ENCODE measurements at regions not wholly inside any gene's neighbourhood (a gene's known extent, or its start where the extent isn't known, plus 50 kb on each side); places are given as distances from the start of the nearest gene placed in this dataset.

GRCh38 chr2:19733390-19733789 is 168.4 kb downstream of the TTC32 start:
- 67 to 79% (median 73%) methylated on average over 4 of the region's 4 CpGs for WGBS, 3 donors
- no peak for DNase-seq
- TF ChIP-seq CTCF (IDR thresholded peaks at IDR 0.05) = no peak
- TF ChIP-seq POLR2A (IDR thresholded peaks at IDR 0.05) = no peak
- no peak for TF ChIP-seq EP300 (IDR thresholded peaks at IDR 0.05)
- H3K27me3 ChIP-seq = no peaks in the 10 kb centered on the region
- no peaks in the 10 kb centered on the region for H3K9me3 ChIP-seq
- H3K36me3 ChIP-seq = no peaks in the 10 kb centered on the region
- H3K27ac ChIP-seq = no peak overlapping the region
- H3K4me1 ChIP-seq (ENCODE audit: insufficient read depth) = peaks cover 3% of the 10 kb centered on the region
- intact Hi-C loops (cut with DNase I) = no loop called here
- H3K4me3 ChIP-seq = no peak overlapping the region

GRCh38 chr2:19732255-19732654 is 169.5 kb downstream of the TTC32 start:
- intact Hi-C loops (cut with DNase I) = no loop called here
- H3K27ac ChIP-seq = no peak overlapping the region
- no peak for TF ChIP-seq EP300 (IDR thresholded peaks at IDR 0.05)
- no peak for TF ChIP-seq POLR2A (IDR thresholded peaks at IDR 0.05)
- no peak for TF ChIP-seq CTCF (IDR thresholded peaks at IDR 0.05)
- H3K9me3 ChIP-seq = no peaks in the 10 kb centered on the region
- no peaks in the 10 kb centered on the region for H3K36me3 ChIP-seq
- H3K4me1 ChIP-seq (ENCODE audit: insufficient read depth) = peaks cover 3% of the 10 kb centered on the region
- no peak for DNase-seq
- H3K27me3 ChIP-seq = no peaks in the 10 kb centered on the region
- H3K4me3 ChIP-seq = no peak overlapping the region
- 95 to 100% (median 95%) methylated on average over 2 of the region's 2 CpGs for WGBS, 3 donors

GRCh38 chr2:19731515-19731914 is 170.3 kb downstream of the TTC32 start:
- no peak overlapping the region for H3K27ac ChIP-seq
- no peak overlapping the region for H3K4me3 ChIP-seq
- intact Hi-C loops (cut with DNase I) = no loop called here
- DNase-seq = no peak
- no peaks in the 10 kb centered on the region for H3K9me3 ChIP-seq
- WGBS, 3 donors = 94 to 100% (median 97%) methylated on average over 2 of the region's 2 CpGs
- TF ChIP-seq CTCF (IDR thresholded peaks at IDR 0.05) (no peak), POLR2A (IDR thresholded peaks at IDR 0.05) (no peak), EP300 (IDR thresholded peaks at IDR 0.05) (no peak)
- H3K27me3 ChIP-seq = no peaks in the 10 kb centered on the region
- no peaks in the 10 kb centered on the region for H3K36me3 ChIP-seq
- peaks cover 3% of the 10 kb centered on the region for H3K4me1 ChIP-seq (ENCODE audit: insufficient read depth)

GRCh38 chr2:19731037-19731436 is 170.7 kb downstream of the TTC32 start:
- H3K4me1 ChIP-seq (ENCODE audit: insufficient read depth) = peaks cover 3% of the 10 kb centered on the region
- H3K36me3 ChIP-seq = no peaks in the 10 kb centered on the region
- no peaks in the 10 kb centered on the region for H3K27me3 ChIP-seq
- H3K4me3 ChIP-seq = no peak overlapping the region
- no peak for TF ChIP-seq CTCF (IDR thresholded peaks at IDR 0.05)
- TF ChIP-seq POLR2A (IDR thresholded peaks at IDR 0.05) = no peak
- TF ChIP-seq EP300 (IDR thresholded peaks at IDR 0.05) = no peak
- DNase-seq = no peak
- WGBS, 3 donors = 69 to 86% (median 76%) methylated on average over 3 of the region's 3 CpGs
- intact Hi-C loops (cut with DNase I) = no loop called here
- H3K27ac ChIP-seq = no peak overlapping the region
- no peaks in the 10 kb centered on the region for H3K9me3 ChIP-seq

- Histone ChIP-seq H3K4me3 (no peak overlapping the region), H3K36me3 (no peaks in the 10 kb centered on the region), H3K9me3 (no peaks in the 10 kb centered on the region), H3K4me1 (ENCODE audit: insufficient read depth) (peaks cover 3% of the 10 kb centered on the region), H3K27me3 (no peaks in the 10 kb centered on the region), H3K27ac (no peak overlapping the region)
- 84 to 91% (median 91%) methylated on average over 8 of the region's 8 CpGs for WGBS, 3 donors
- no peak for DNase-seq
- TF ChIP-seq CTCF (IDR thresholded peaks at IDR 0.05) (no peak), POLR2A (IDR thresholded peaks at IDR 0.05) (no peak), EP300 (IDR thresholded peaks at IDR 0.05) (no peak)
- intact Hi-C loops (cut with DNase I) = no loop called here
Observed at GRCh38 chr2:19728125-19728524, 173.7 kb downstream of the TTC32 start.
